ACHN (cell line): ENCODE measurements at regions not wholly inside any gene's neighbourhood (a gene's known extent, or its start where the extent isn't known, plus 50 kb on each side); places are given as distances from the start of the nearest gene placed in this dataset.
"Not testable (repeated sequence)": the region's sequence is repeated elsewhere in the genome, so short reads cannot be mapped to it uniquely, and the experiment has no call there.

Experiments used
- DNase-seq: peaks from one replicate; pipeline ENCODE4 v3.0.0-alpha.2; 2015
- in situ Hi-C: cut with HindIII; loops from 2 replicates; pipeline ENCODE4 v1.10.0; 2017; ENCODE audit warnings: low sequenced_read_pairs, low pct_ligation_motif_present, low pct_unique_long_range_greater_than_20kb

DNA sequence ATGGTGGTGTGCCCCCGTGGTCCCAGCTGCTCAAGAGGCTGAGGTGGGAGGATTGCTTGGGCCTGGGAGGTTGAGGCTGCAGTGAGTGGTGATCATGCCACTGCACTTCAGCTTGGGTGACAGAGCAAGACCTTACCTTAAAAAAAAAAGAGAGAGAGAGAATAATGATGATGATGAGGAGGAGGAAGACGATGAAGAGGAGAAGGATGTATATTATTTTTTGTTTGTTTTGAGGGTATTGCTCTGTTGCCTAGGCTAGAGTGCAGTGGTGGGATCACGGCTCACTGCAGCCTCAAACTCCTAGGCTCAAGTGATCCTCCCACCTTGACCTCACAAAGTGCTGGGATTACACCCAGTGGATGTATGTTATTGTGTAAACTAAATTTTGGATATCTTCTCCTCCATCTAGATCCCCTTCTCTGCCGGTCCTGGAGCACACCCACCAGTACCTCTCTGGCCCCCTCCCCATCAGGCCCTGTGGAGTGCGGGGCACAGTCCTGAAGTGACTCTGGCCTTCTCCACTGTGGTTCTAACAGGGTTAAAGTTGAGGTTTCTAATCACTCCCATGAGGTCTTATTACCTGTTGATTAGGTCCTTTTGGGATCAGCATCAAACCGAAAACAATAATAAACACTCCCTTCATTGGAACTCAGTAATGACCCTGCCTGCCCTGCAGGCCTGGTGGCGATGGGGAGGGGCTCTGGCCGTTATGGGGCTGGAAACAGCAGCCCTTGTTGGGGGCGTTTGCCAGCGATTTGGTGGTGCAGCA is 60.5 kb upstream of the ZFHX3 start:
- DNase-seq, result no peak
- in situ Hi-C loops, result no loop called here

DNA sequence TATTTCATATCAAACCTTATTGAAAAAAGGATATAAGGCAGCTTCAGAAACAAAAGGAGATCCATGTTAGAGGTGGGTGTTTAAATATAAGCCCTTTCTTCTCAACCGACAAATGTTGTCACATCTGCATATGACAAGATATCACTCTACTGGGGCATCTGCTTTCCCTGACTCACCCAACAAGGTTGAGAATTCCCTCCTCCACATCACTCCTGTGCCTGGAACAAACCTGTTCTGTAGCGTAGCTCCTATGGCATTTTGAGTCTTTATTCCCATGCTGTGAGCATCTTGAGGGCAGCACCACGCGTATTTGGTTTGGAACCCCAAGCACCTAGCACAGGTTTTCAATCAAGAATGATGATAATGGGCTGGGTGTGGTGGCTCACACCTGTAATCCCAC is 59.4 kb upstream of the ZFHX3 start:
- in situ Hi-C loops, result no loop called here
- DNase-seq, result no peak

DNA sequence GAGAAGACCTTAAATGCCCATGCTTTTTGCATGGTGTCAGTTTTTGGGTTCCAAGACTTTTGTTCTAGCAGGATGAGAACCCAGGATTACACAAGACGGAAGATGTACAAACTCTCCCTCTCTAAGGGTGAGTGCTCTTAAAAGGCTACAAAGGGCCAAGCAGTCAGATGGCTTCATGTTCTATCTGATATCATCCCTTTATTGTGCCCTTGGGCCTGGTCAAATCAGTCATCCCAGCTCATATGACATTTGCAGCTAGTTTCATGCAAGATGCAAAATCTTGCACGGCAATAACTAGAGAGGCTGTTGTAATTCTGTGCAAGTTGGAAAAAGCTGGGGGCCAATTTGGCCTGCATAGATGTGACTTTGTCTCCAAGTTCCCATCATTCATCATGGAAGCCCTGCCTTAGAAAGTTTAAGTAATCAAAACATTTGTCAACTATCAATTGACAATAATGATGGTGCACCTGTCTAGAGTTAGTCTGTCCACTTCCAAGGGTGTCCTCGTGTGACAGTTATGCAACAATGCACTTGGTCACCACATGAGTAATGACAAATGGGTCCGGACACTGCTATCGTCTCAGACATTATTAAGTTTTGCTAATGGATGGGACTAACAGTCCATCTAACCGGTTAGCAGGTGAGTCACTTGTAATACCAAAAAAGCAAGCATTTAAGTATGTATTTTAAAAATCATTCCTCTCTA is 58.6 kb upstream of the ZFHX3 start:
- DNase-seq, result no peak
- in situ Hi-C loops, result no loop called here

GRCh38 chr16:73101568-73101967 is 53.6 kb upstream of the ZFHX3 start:
- in situ Hi-C loops, result no loop called here
- no peak for DNase-seq

- in situ Hi-C loops, DNase-seq: not testable (repeated sequence)
These were observed 51.7 kb upstream of the ZFHX3 start for GRCh38 chr16:73099601-73100000.
